K562 (cell line): ENCODE measurements at regions not wholly inside any gene's neighbourhood (a gene's known extent, or its start where the extent isn't known, plus 50 kb on each side); places are given as distances from the start of the nearest gene placed in this dataset.

Experiments used
- ATAC-seq: fragments of 200-7000 bp; cut with Tn5 transposase; 3 replicates; pipeline ENCODE4 v1.9.1; 2020; ENCODE audit warnings: moderate library complexity
- BruUV-seq: library from RNA; stranded (reverse); fragments of 400-500 nt; replicated peaks from 2 replicates; lab custom pipeline; 2021; lab: Mats Ljungman, UMichigan
- CTCF ChIA-PET: fragments of 300-600 bp; formaldehyde crosslinking; extraction: SDS; loops from one replicate; lab custom pipeline; 2021; ENCODE audit warnings: low intra/inter-chr PET ratio; lab: Yijun Ruan, JAX
- POLR2A ChIA-PET: fragments of 300-600, 350-650 bp; sonication (Branson Sonifier 250); formaldehyde crosslinking; extraction: SDS; loops from one replicate; lab custom pipeline; 2021; ENCODE audit warnings: antibody characterized with exemption, inconsistent platforms; lab: Yijun Ruan, JAX
- DNase-seq, 4 experiments: peaks; one replicate each; pipeline versions ENCODE4 v3.0.0 to v3.0.0-alpha.2; 2011 to 2018; ENCODE audit warnings: low spot score in 3 of 4, mixed read lengths in 3 of 4; ENCODE audit errors: extremely low read depth in 1 of 4
- FAIRE-seq: peaks from 2 replicates; lab custom pipeline; 2011; peaks lifted over from hg19 to GRCh38; lab: Jason Lieb, UNC
- H2AFZ ChIP-seq: 2 replicates; pipeline ENCODE4 v1.6.0; 2011; ENCODE audit warnings: low read depth, low read length, control low read depth, inconsistent platforms
- H3K27ac ChIP-seq: fragments of 200-600 bp; 3 replicates; pipeline ENCODE4 v1.8.0; 2011; ENCODE audit warnings: low read depth, mild to moderate bottlenecking, control low read depth, inconsistent platforms, low read length, moderate library complexity, mixed read lengths; ENCODE audit errors: extremely low read depth
- H3K27me3 ChIP-seq, 2 experiments: fragments of 300-600 bp in 1 of 2; 2 replicates in 1 of 2; 3 replicates in 1 of 2; pipeline versions ENCODE4 v1.6.0 to v1.8.0; 2011; ENCODE audit warnings: inconsistent platforms in 2 of 2, low read length in 2 of 2, mild to moderate bottlenecking in 1 of 2, mixed read lengths in 1 of 2, moderate library complexity in 1 of 2; ENCODE audit not compliant: control insufficient read depth in 2 of 2, insufficient read depth in 2 of 2
- H3K36me3 ChIP-seq: fragments of 300-600 bp; 3 replicates; pipeline ENCODE4 v1.8.0; 2011; ENCODE audit warnings: mild to moderate bottlenecking, low read length, inconsistent platforms; ENCODE audit not compliant: control insufficient read depth, insufficient read depth
- H3K4me1 ChIP-seq, 2 experiments: fragments of 200-600 bp in 1 of 2; replicated peaks in 1 of 2; 2 replicates in 1 of 2; 3 replicates in 1 of 2; pipeline versions ENCODE4 v1.5.1 to v1.8.0; 2011; ENCODE audit warnings: inconsistent platforms in 2 of 2, low read length in 2 of 2, mild to moderate bottlenecking in 1 of 2, mixed read lengths in 1 of 2, moderate library complexity in 1 of 2; ENCODE audit not compliant: control insufficient read depth in 2 of 2, insufficient read depth in 2 of 2
- H3K4me2 ChIP-seq: 2 replicates; pipeline ENCODE4 v1.6.1; 2011; ENCODE audit warnings: low read length, control low read depth, inconsistent platforms, mixed read lengths; ENCODE audit not compliant: insufficient read depth
- H3K4me3 ChIP-seq: fragments of 200-600 bp; sonication (generic), shearing (Covaris generic); 2 replicates; pipeline ENCODE4 v1.5.1; 2016; ENCODE audit warnings: control low read depth, inconsistent platforms
- H3K79me2 ChIP-seq: fragments of 200-600 bp; 3 replicates; pipeline ENCODE4 v1.8.0; 2011; ENCODE audit warnings: low read length, inconsistent platforms; ENCODE audit not compliant: control insufficient read depth, insufficient read depth
- H3K9ac ChIP-seq, 2 experiments: 2 replicates each; pipeline versions ENCODE4 v1.6.0 to v1.6.1; 2011; ENCODE audit warnings: low read depth in 2 of 2, low read length in 2 of 2, control low read depth in 1 of 2, inconsistent platforms in 1 of 2, mild to moderate bottlenecking in 1 of 2, mixed read lengths in 1 of 2; ENCODE audit not compliant: insufficient read depth in 1 of 2
- H3K9me1 ChIP-seq: one replicate; pipeline ENCODE4 v1.6.0; 2011; ENCODE audit warnings: inconsistent platforms, mild to moderate bottlenecking, low read length, moderate library complexity; ENCODE audit not compliant: control insufficient read depth, insufficient read depth
- H3K9me3 ChIP-seq: replicated peaks from 2 replicates; pipeline ENCODE4 v1.5.1; 2011; ENCODE audit warnings: low read depth, low read length, inconsistent platforms; ENCODE audit not compliant: control insufficient read depth, insufficient read depth
- H4K20me1 ChIP-seq: replicated peaks from 2 replicates; pipeline ENCODE4 v1.6.1; 2011; ENCODE audit warnings: low read length, inconsistent platforms, mixed read lengths; ENCODE audit not compliant: control insufficient read depth, insufficient read depth
- CEBPZ ChIP-seq: fragments of 150-350 bp; IDR thresholded peaks from 2 replicates; pipeline ENCODE4 v1.6.1; 2014; ENCODE audit warnings: low read depth, mild to moderate bottlenecking, low read length, borderline replicate concordance
- CXXC5 ChIP-seq: fragments of 250-450 bp; sonication (Bioruptor Pico); IDR thresholded peaks from 2 replicates; pipeline ENCODE4 v1.8.0; 2022; ENCODE audit warnings: inconsistent platforms, mild to moderate bottlenecking, moderate library complexity
- FIP1L1 ChIP-seq: fragments of 200-400 bp; formaldehyde crosslinking; IDR thresholded peaks from 2 replicates; pipeline ENCODE4 v1.6.1; 2018; ENCODE audit warnings: mild to moderate bottlenecking, low read depth, low read length; ENCODE audit not compliant: poor library complexity, severe bottlenecking
- FUS ChIP-seq: fragments of 200-400 bp; formaldehyde crosslinking; optimal IDR thresholded peaks from 2 replicates; pipeline ENCODE3; 2017; ENCODE audit warnings: low read depth, low read length
- HBP1 ChIP-seq: fragments of 450-650 bp; formaldehyde crosslinking; IDR thresholded peaks from 2 replicates; pipeline ENCODE4 v1.4.0; 2022; ENCODE audit warnings: missing genetic modification characterization
- HES1 ChIP-seq: fragments of 450-650 bp; IDR thresholded peaks from 2 replicates; pipeline ENCODE4 v1.6.1; 2016; ENCODE audit warnings: low read depth, mild to moderate bottlenecking, moderate library complexity
- NELFE ChIP-seq: IDR thresholded peaks from 2 replicates; pipeline ENCODE4 v1.6.1; 2011; ENCODE audit warnings: mild to moderate bottlenecking; ENCODE audit not compliant: insufficient read depth, insufficient read length
- XRCC4 ChIP-seq: IDR thresholded peaks from one replicate; pipeline ENCODE4 v1.6.1; 2011; ENCODE audit not compliant: insufficient read depth, insufficient read length; ENCODE audit errors: extremely low read depth
- ZC3H4 ChIP-seq: sonication (generic); formaldehyde crosslinking; IDR thresholded peaks from 2 replicates; pipeline ENCODE4 v1.9.0; 2021; ENCODE audit warnings: missing genetic modification reagents, borderline replicate concordance
- WGBS: fragments of 100-300 bp; shearing (Covaris generic); methylation state at CpG from one replicate; pipeline ENCODE4 v1.1.6; 2016; ENCODE audit warnings: low coverage, mixed read lengths; ENCODE audit not compliant: insufficient coverage; ENCODE audit errors: missing lambda C conversion rate; 5-methylcytosine and 5-hydroxymethylcytosine counted together
- in situ Hi-C: fragments of 300-500 bp; cut with MboI; formaldehyde crosslinking; loops from 4 replicates; pipeline ENCODE4 v1.15.0; 2018; ENCODE audit warnings: inconsistent platforms, mixed read lengths
- intact Hi-C: fragments of 100-400 bp; cut with micrococcal nuclease; formaldehyde crosslinking; loops from 2 replicates; pipeline ENCODE4 v1.14.2; 2022
- TF ChIP-seq, protein P1 (sequence below): sonication (generic); formaldehyde crosslinking; IDR thresholded peaks from 2 replicates; pipeline ENCODE4 v1.8.0; 2022; ENCODE audit warnings: mild to moderate bottlenecking, missing genetic modification reagents

- no peak for TF ChIP-seq CXXC5 (CRISPR knock-in tag)
- TF ChIP-seq FIP1L1, result no peak
- no peak for TF ChIP-seq ZC3H4 (CRISPR knock-in tag)
- no peak for TF ChIP-seq HBP1
- TF ChIP-seq FUS, result no peak
These were observed 84.2 kb upstream of the SLC22A23 start (continued) for GRCh38 chr6:3541006-3541585.

- no peaks in the 10 kb centered on the region for H3K9me3 ChIP-seq
- in situ Hi-C loops (no loop called here), intact Hi-C loops (no loop called here)
- H3K9me1 ChIP-seq, result no peaks in the 10 kb centered on the region
- peaks cover 42 to 63% of the 10 kb centered on the region in 2 experiments for H3K27me3 ChIP-seq
- H3K4me1 ChIP-seq, result no peaks in the 10 kb centered on the region
- ChIA-PET POLR2A (no interaction called here), CTCF (no interaction called here)
- H4K20me1 ChIP-seq, result no peaks in the 10 kb centered on the region
- FAIRE-seq, result no peak
- no TSS peak for BruUV-seq
- no peak for DNase-seq
- H3K9ac ChIP-seq, result no peak overlapping the region
- H3K4me3 ChIP-seq, result no peak overlapping the region
- 1% methylated on average over 8 of the region's 8 CpGs for WGBS
- no peak overlapping the region for H3K4me2 ChIP-seq
- H2AFZ ChIP-seq, result no peak overlapping the region
- no peak overlapping the region for H3K27ac ChIP-seq
- no peaks in the 10 kb centered on the region for H3K36me3 ChIP-seq
- ATAC-seq, result no peak
- no peaks in the 10 kb centered on the region for H3K79me2 ChIP-seq
- TF ChIP-seq HES1 (no peak), XRCC4 (no peak), CEBPZ (no peak), NELFE (no peak)
- TF ChIP-seq, protein P1, sequence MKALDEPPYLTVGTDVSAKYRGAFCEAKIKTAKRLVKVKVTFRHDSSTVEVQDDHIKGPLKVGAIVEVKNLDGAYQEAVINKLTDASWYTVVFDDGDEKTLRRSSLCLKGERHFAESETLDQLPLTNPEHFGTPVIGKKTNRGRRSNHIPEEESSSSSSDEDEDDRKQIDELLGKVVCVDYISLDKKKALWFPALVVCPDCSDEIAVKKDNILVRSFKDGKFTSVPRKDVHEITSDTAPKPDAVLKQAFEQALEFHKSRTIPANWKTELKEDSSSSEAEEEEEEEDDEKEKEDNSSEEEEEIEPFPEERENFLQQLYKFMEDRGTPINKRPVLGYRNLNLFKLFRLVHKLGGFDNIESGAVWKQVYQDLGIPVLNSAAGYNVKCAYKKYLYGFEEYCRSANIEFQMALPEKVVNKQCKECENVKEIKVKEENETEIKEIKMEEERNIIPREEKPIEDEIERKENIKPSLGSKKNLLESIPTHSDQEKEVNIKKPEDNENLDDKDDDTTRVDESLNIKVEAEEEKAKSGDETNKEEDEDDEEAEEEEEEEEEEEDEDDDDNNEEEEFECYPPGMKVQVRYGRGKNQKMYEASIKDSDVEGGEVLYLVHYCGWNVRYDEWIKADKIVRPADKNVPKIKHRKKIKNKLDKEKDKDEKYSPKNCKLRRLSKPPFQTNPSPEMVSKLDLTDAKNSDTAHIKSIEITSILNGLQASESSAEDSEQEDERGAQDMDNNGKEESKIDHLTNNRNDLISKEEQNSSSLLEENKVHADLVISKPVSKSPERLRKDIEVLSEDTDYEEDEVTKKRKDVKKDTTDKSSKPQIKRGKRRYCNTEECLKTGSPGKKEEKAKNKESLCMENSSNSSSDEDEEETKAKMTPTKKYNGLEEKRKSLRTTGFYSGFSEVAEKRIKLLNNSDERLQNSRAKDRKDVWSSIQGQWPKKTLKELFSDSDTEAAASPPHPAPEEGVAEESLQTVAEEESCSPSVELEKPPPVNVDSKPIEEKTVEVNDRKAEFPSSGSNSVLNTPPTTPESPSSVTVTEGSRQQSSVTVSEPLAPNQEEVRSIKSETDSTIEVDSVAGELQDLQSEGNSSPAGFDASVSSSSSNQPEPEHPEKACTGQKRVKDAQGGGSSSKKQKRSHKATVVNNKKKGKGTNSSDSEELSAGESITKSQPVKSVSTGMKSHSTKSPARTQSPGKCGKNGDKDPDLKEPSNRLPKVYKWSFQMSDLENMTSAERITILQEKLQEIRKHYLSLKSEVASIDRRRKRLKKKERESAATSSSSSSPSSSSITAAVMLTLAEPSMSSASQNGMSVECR (CRISPR knock-in tag), result no peak
These were observed 83.5 kb upstream of the SLC22A23 start for GRCh38 chr6:3540253-3540820.
